ENCODE measurements at regions not wholly inside any gene's neighbourhood (a gene's known extent, or its start where the extent isn't known, plus 50 kb on each side); places are given as distances from the start of the nearest gene placed in this dataset.

- H3T11ph ChIP-seq (ENCODE audit: low read length), result no peak overlapping the region
Measured at GRCh38 chr11:106451228-106451922, 373.9 kb downstream of the AASDHPPT start.

More at GRCh38 chr11:106451228-106451922, 373.9 kb downstream of the AASDHPPT start:
- no CpG with 5 or more reads among the region's 2 CpGs for WGBS (ENCODE audit: extremely low coverage, insufficient read length, low lambda C conversion rate)
- Histone ChIP-seq H3K4ac (ENCODE audit: low read depth, low read length) (no peak overlapping the region), H3K14ac (ENCODE audit: insufficient read depth, low read length) (no peak overlapping the region), H3K27ac (ENCODE audit: insufficient read length, low read depth, low read length) (no peak overlapping the region), H3K4me2 (ENCODE audit: insufficient read depth, insufficient read length, low read length) (no peak overlapping the region), H2BK5ac (ENCODE audit: insufficient read length, low read length) (no peak overlapping the region), H3K9me3 (ENCODE audit: control insufficient read depth, low read depth, low read length) (no peaks in the 10 kb centered on the region), H4K20me1 (ENCODE audit: control insufficient read depth, insufficient read depth, insufficient read length) (no peaks in the 10 kb centered on the region), H3K18ac (ENCODE audit: insufficient read length, low read depth, low read length) (no peak overlapping the region), H3K27me3 (ENCODE audit: insufficient read depth, low read length) (no peaks in the 10 kb centered on the region), H4K8ac (replicated peaks; ENCODE audit: insufficient read length, low read depth, low read length) (no peak overlapping the region), H2BK120ac (ENCODE audit: low read depth, low read length, poor library complexity, severe bottlenecking) (no peak overlapping the region), H3K23ac (ENCODE audit: insufficient read length, low read depth, low read length) (no peak overlapping the region), H2BK15ac (ENCODE audit: low read depth, low read length) (no peak overlapping the region), H3K23me2 (ENCODE audit: insufficient read length, low read depth, low read length, poor library complexity, severe bottlenecking) (no peaks in the 10 kb centered on the region), H4K5ac (ENCODE audit: insufficient read length, low read depth, low read length) (no peak overlapping the region), H2BK12ac (ENCODE audit: insufficient read length, low read depth, low read length) (no peak overlapping the region), H3K9ac (ENCODE audit: extremely low read depth, insufficient read length, low read length) (no peak overlapping the region), H3K79me1 (ENCODE audit: insufficient read depth, low read depth, low read length, poor library complexity, severe bottlenecking) (no peaks in the 10 kb centered on the region), H3K56ac (ENCODE audit: insufficient read length, low read depth, low read length) (no peak overlapping the region), H3K79me2 (ENCODE audit: insufficient read depth, low read length) (no peaks in the 10 kb centered on the region), H4K91ac (ENCODE audit: insufficient read length, low read depth, low read length) (no peak overlapping the region), H2BK20ac (ENCODE audit: low read depth, low read length, poor library complexity, severe bottlenecking) (no peak overlapping the region), H2AK5ac (ENCODE audit: insufficient read length, low read length) (no peak overlapping the region), H2AFZ (ENCODE audit: low read length) (no peak overlapping the region), H3K4me1 (ENCODE audit: insufficient read depth, low read length) (no peaks in the 10 kb centered on the region)
- DNase-seq, result no peak
- TF ChIP-seq, protein P1, sequence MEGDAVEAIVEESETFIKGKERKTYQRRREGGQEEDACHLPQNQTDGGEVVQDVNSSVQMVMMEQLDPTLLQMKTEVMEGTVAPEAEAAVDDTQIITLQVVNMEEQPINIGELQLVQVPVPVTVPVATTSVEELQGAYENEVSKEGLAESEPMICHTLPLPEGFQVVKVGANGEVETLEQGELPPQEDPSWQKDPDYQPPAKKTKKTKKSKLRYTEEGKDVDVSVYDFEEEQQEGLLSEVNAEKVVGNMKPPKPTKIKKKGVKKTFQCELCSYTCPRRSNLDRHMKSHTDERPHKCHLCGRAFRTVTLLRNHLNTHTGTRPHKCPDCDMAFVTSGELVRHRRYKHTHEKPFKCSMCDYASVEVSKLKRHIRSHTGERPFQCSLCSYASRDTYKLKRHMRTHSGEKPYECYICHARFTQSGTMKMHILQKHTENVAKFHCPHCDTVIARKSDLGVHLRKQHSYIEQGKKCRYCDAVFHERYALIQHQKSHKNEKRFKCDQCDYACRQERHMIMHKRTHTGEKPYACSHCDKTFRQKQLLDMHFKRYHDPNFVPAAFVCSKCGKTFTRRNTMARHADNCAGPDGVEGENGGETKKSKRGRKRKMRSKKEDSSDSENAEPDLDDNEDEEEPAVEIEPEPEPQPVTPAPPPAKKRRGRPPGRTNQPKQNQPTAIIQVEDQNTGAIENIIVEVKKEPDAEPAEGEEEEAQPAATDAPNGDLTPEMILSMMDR (conservative IDR thresholded peaks at IDR 0.05), result no peak
- Mint-ChIP-seq H3K27me3 (ENCODE audit: low read depth) (no peaks in the 10 kb centered on the region), H3K9me3 (peaks cover 0 to 7% of the 10 kb centered on the region in 2 experiments; a peak in 2 of 5 replicates), H3K4me3 (no peak overlapping the region), H3K4me1 (peaks cover 0 to 15% of the 10 kb centered on the region in 2 experiments; a peak in 3 of 4 replicates), H3K36me3 (ENCODE audit: insufficient read depth in 1 of 3, low read depth in 3 of 3) (peaks cover 0 to 4% (median 0%) of the 10 kb centered on the region in 3 experiments; a peak in 1 of 7 replicates), H3K27ac (no peak overlapping the region)

Data from H9 (cell line).